Adrenal gland (tissue), 5 donors: ENCODE measurements at regions not wholly inside any gene's neighbourhood (a gene's known extent, or its start where the extent isn't known, plus 50 kb on each side); places are given as distances from the start of the nearest gene placed in this dataset.

ENCODE experiments used
- POLR2A ChIP-seq, 2 donors: fragments of 450-650 bp; IDR thresholded peaks; one replicate each; pipeline ENCODE4 v1.6.1; 2017; ENCODE audit warnings: antibody characterized with exemption in 2 of 2, mild to moderate bottlenecking in 2 of 2, moderate library complexity in 1 of 2
- TF ChIP-seq, protein P1 (sequence below), 6 experiments: fragments of 450-650 bp in 4 of 6; fragments of 200-600 bp in 2 of 6; sonication (generic) in 1 of 6; IDR thresholded peaks; 1 replicate in 5 of 6; 2 replicates in 1 of 6; pipeline versions ENCODE4 v1.5.1 to v1.8.0; 2016 to 2021; ENCODE audit warnings: antibody characterized with exemption in 6 of 6, mild to moderate bottlenecking in 2 of 6, moderate library complexity in 1 of 6
- donor health status: DM: no; HTN: no; CAD: no.

DNA sequence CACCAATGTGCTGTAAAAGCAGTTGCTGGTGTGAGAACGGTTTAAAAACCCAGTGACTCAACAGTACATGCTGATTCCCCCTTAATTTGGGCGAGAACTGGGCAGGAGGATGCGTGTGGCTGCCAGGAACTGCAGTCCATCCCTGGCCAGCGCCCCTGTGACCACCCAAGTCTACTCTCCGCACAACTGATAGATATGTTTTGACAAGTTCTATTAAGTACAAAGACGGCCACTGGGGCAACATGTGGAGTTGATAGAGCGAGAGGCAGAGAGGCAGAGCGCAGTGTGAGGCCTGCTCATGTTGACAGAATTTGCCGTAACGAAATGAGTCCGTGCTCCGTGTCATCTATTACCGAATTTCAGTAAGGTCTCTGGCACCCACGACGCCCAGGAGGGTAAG, 855.0 kb downstream of the BCL11B start:
- TF ChIP-seq, protein P1, sequence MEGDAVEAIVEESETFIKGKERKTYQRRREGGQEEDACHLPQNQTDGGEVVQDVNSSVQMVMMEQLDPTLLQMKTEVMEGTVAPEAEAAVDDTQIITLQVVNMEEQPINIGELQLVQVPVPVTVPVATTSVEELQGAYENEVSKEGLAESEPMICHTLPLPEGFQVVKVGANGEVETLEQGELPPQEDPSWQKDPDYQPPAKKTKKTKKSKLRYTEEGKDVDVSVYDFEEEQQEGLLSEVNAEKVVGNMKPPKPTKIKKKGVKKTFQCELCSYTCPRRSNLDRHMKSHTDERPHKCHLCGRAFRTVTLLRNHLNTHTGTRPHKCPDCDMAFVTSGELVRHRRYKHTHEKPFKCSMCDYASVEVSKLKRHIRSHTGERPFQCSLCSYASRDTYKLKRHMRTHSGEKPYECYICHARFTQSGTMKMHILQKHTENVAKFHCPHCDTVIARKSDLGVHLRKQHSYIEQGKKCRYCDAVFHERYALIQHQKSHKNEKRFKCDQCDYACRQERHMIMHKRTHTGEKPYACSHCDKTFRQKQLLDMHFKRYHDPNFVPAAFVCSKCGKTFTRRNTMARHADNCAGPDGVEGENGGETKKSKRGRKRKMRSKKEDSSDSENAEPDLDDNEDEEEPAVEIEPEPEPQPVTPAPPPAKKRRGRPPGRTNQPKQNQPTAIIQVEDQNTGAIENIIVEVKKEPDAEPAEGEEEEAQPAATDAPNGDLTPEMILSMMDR (IDR thresholded peaks at IDR 0.05): no peak
- TF ChIP-seq POLR2A (IDR thresholded peaks at IDR 0.05): no peak
